Activated naive CD4-positive, alpha-beta T cell treated with anti-CD3 and anti-CD28 coated beads for 36 hours (primary cell): ENCODE measurements at regions not wholly inside any gene's neighbourhood (a gene's known extent, or its start where the extent isn't known, plus 50 kb on each side); places are given as distances from the start of the nearest gene placed in this dataset.

Experiments
- CTCF ChIA-PET: fragments of 350-600 bp; sonication (Branson Sonifier 250); formaldehyde crosslinking; loops from one replicate; lab custom pipeline; 2021; ENCODE audit warnings: antibody characterized with exemption; lab: Charles Lee
- DNase-seq: peaks from one replicate; pipeline ENCODE4 v3.0.0-alpha.2; 2020
- H3K27ac Mint-ChIP-seq: one replicate; pipeline ENCODE4 v1.8.0; 2021; ENCODE audit warnings: mild to moderate bottlenecking, mixed read lengths
- H3K27me3 Mint-ChIP-seq: one replicate; pipeline ENCODE4 v1.8.0; 2021; ENCODE audit warnings: low read depth, mixed read lengths
- H3K36me3 Mint-ChIP-seq: one replicate; pipeline ENCODE4 v1.8.0; 2021; ENCODE audit warnings: low read depth, mixed read lengths
- H3K4me1 Mint-ChIP-seq: one replicate; pipeline ENCODE4 v1.8.0; 2021; ENCODE audit warnings: low read depth, mixed read lengths
- H3K4me3 Mint-ChIP-seq: one replicate; pipeline ENCODE4 v1.8.0; 2021; ENCODE audit warnings: mild to moderate bottlenecking, moderate library complexity, mixed read lengths
- H3K9me3 Mint-ChIP-seq: one replicate; pipeline ENCODE4 v1.8.0; 2021; ENCODE audit warnings: mixed read lengths
- intact Hi-C: fragments of 100-400 bp; cut with micrococcal nuclease; formaldehyde crosslinking; loops from one replicate; pipeline ENCODE4 v1.15.1; 2023

- intact Hi-C loops = no loop called here
- no peak for DNase-seq
- Mint-ChIP-seq H3K27me3 (no peaks in the 10 kb centered on the region), H3K4me1 (no peaks in the 10 kb centered on the region), H3K36me3 (no peaks in the 10 kb centered on the region), H3K9me3 (peaks cover 6% of the 10 kb centered on the region), H3K4me3 (no peak overlapping the region), H3K27ac (no peak overlapping the region)
- CTCF ChIA-PET = interaction anchor here (0.6 kb wide), 1 partner anchor 129 kb away, joined by 6 read pairs; no protein-coding TSS in a partner anchor
Observed at GRCh38 chr11:91231226-91231625, 993.4 kb upstream of the FAT3 start.

GRCh38 chr11:91230647-91231046, 994.0 kb upstream of the FAT3 start:
- no peaks in the 10 kb centered on the region for H3K27me3 Mint-ChIP-seq
- H3K9me3 Mint-ChIP-seq = peaks cover 7% of the 10 kb centered on the region
- H3K4me1 Mint-ChIP-seq = no peaks in the 10 kb centered on the region
- H3K36me3 Mint-ChIP-seq = no peaks in the 10 kb centered on the region
- no peak overlapping the region for H3K4me3 Mint-ChIP-seq
- CTCF ChIA-PET = no interaction called here
- intact Hi-C loops = no loop called here
- DNase-seq = no peak
- H3K27ac Mint-ChIP-seq = no peak overlapping the region

GRCh38 chr11:91222830-91223229, 1000.0 kb upstream of the CHORDC1 start:
- Mint-ChIP-seq H3K9me3 (peaks cover 5% of the 10 kb centered on the region), H3K27me3 (no peaks in the 10 kb centered on the region), H3K4me3 (no peak overlapping the region), H3K36me3 (no peaks in the 10 kb centered on the region), H3K27ac (no peak overlapping the region), H3K4me1 (no peaks in the 10 kb centered on the region)
- DNase-seq = no peak
- CTCF ChIA-PET = no interaction called here
- intact Hi-C loops = no loop called here

- H3K4me3 Mint-ChIP-seq = no peak overlapping the region
- peaks cover under 1% of the 10 kb centered on the region for H3K9me3 Mint-ChIP-seq
- intact Hi-C loops = no loop called here
- no peaks in the 10 kb centered on the region for H3K36me3 Mint-ChIP-seq
- no peaks in the 10 kb centered on the region for H3K4me1 Mint-ChIP-seq
- no peaks in the 10 kb centered on the region for H3K27me3 Mint-ChIP-seq
- CTCF ChIA-PET = no interaction called here
- no peak overlapping the region for H3K27ac Mint-ChIP-seq
- DNase-seq = no peak
Observed at GRCh38 chr11:91220476-91221202, 997.8 kb upstream of the CHORDC1 start.

GRCh38 chr11:91219535-91219934, 996.7 kb upstream of the CHORDC1 start:
- Mint-ChIP-seq H3K4me3 (no peak overlapping the region), H3K27ac (no peak overlapping the region), H3K36me3 (no peaks in the 10 kb centered on the region), H3K27me3 (no peaks in the 10 kb centered on the region), H3K4me1 (no peaks in the 10 kb centered on the region), H3K9me3 (no peaks in the 10 kb centered on the region)
- no peak for DNase-seq
- CTCF ChIA-PET = interaction anchor here (0.6 kb wide), 1 partner anchor 258 kb away, joined by 3 read pairs; no protein-coding TSS in a partner anchor
- intact Hi-C loops = no loop called here

- Mint-ChIP-seq H3K4me3 (no peak overlapping the region), H3K27ac (no peak overlapping the region)
- intact Hi-C loops = no loop called here
Observed at GRCh38 chr11:91209751-91210150, 986.9 kb upstream of the CHORDC1 start.

GRCh38 chr11:91209306-91209705, 986.5 kb upstream of the CHORDC1 start:
- Mint-ChIP-seq H3K4me1 (no peaks in the 10 kb centered on the region), H3K4me3 (no peak overlapping the region), H3K9me3 (peaks cover 5% of the 10 kb centered on the region), H3K27ac (no peak overlapping the region), H3K36me3 (no peaks in the 10 kb centered on the region), H3K27me3 (no peaks in the 10 kb centered on the region)
- CTCF ChIA-PET = no interaction called here
- no peak for DNase-seq
- intact Hi-C loops = no loop called here

More at GRCh38 chr11:91209751-91210150, 986.9 kb upstream of the CHORDC1 start:
- no peaks in the 10 kb centered on the region for H3K27me3 Mint-ChIP-seq
- H3K9me3 Mint-ChIP-seq = peaks cover 5% of the 10 kb centered on the region
- no peaks in the 10 kb centered on the region for H3K36me3 Mint-ChIP-seq
- H3K4me1 Mint-ChIP-seq = no peaks in the 10 kb centered on the region
- CTCF ChIA-PET = no interaction called here
- no peak for DNase-seq

- Mint-ChIP-seq H3K36me3 (no peaks in the 10 kb centered on the region), H3K9me3 (peaks cover 7% of the 10 kb centered on the region), H3K4me3 (no peak overlapping the region), H3K4me1 (no peaks in the 10 kb centered on the region), H3K27me3 (no peaks in the 10 kb centered on the region), H3K27ac (no peak overlapping the region)
- intact Hi-C loops = no loop called here
- no peak for DNase-seq
- CTCF ChIA-PET = no interaction called here
Observed at GRCh38 chr11:91199866-91200265, 977.0 kb upstream of the CHORDC1 start.

- intact Hi-C loops = no loop called here
- Mint-ChIP-seq H3K27me3 (no peaks in the 10 kb centered on the region), H3K36me3 (no peaks in the 10 kb centered on the region), H3K4me3 (no peak overlapping the region), H3K4me1 (no peaks in the 10 kb centered on the region), H3K9me3 (peaks cover 7% of the 10 kb centered on the region), H3K27ac (no peak overlapping the region)
- no peak for DNase-seq
- CTCF ChIA-PET = no interaction called here
Observed at GRCh38 chr11:91194546-91194945, 971.7 kb upstream of the CHORDC1 start.

- Mint-ChIP-seq H3K4me1 (no peaks in the 10 kb centered on the region), H3K27ac (no peak overlapping the region), H3K36me3 (no peaks in the 10 kb centered on the region), H3K9me3 (no peaks in the 10 kb centered on the region), H3K4me3 (no peak overlapping the region), H3K27me3 (no peaks in the 10 kb centered on the region)
- CTCF ChIA-PET = no interaction called here
- no peak for DNase-seq
- intact Hi-C loops = no loop called here
Observed at GRCh38 chr11:91188484-91188883, 965.6 kb upstream of the CHORDC1 start.

GRCh38 chr11:91187314-91187713, 964.5 kb upstream of the CHORDC1 start:
- H3K36me3 Mint-ChIP-seq = no peaks in the 10 kb centered on the region
- H3K27me3 Mint-ChIP-seq = no peaks in the 10 kb centered on the region
- no peak for DNase-seq
- H3K27ac Mint-ChIP-seq = no peak overlapping the region
- peaks cover 6% of the 10 kb centered on the region for H3K9me3 Mint-ChIP-seq
- H3K4me1 Mint-ChIP-seq = no peaks in the 10 kb centered on the region
- CTCF ChIA-PET = no interaction called here
- no peak overlapping the region for H3K4me3 Mint-ChIP-seq
- intact Hi-C loops = no loop called here

- Mint-ChIP-seq H3K9me3 (peaks cover 16% of the 10 kb centered on the region), H3K27ac (no peak overlapping the region), H3K4me3 (no peak overlapping the region), H3K36me3 (no peaks in the 10 kb centered on the region), H3K27me3 (no peaks in the 10 kb centered on the region), H3K4me1 (no peaks in the 10 kb centered on the region)
- CTCF ChIA-PET = no interaction called here
- no peak for DNase-seq
- intact Hi-C loops = no loop called here
Observed at GRCh38 chr11:91178366-91178765, 955.5 kb upstream of the CHORDC1 start.

- Mint-ChIP-seq H3K27ac (no peak overlapping the region), H3K27me3 (no peaks in the 10 kb centered on the region), H3K4me1 (no peaks in the 10 kb centered on the region), H3K4me3 (no peak overlapping the region), H3K36me3 (no peaks in the 10 kb centered on the region), H3K9me3 (peaks cover 4% of the 10 kb centered on the region)
- intact Hi-C loops = no loop called here
- no peak for DNase-seq
- CTCF ChIA-PET = no interaction called here
Observed at GRCh38 chr11:91174734-91175133, 951.9 kb upstream of the CHORDC1 start.
